AG10803 (cell line): ENCODE measurements at regions not wholly inside any gene's neighbourhood (a gene's known extent, or its start where the extent isn't known, plus 50 kb on each side); places are given as distances from the start of the nearest gene placed in this dataset.

ENCODE experiments used
- DNase-seq: peaks from one replicate; pipeline ENCODE4 v3.0.0; 2010; ENCODE audit warnings: low read depth
- H3K4me3 ChIP-seq: 2 replicates; pipeline ENCODE4 v1.5.1; 2011; ENCODE audit warnings: mild to moderate bottlenecking, low read length, control low read depth
- CTCF ChIP-seq: conservative IDR thresholded peaks from 2 replicates; pipeline ENCODE4 v1.5.1; 2011; ENCODE audit warnings: mild to moderate bottlenecking, low read length, control low read depth, inconsistent platforms

DNA sequence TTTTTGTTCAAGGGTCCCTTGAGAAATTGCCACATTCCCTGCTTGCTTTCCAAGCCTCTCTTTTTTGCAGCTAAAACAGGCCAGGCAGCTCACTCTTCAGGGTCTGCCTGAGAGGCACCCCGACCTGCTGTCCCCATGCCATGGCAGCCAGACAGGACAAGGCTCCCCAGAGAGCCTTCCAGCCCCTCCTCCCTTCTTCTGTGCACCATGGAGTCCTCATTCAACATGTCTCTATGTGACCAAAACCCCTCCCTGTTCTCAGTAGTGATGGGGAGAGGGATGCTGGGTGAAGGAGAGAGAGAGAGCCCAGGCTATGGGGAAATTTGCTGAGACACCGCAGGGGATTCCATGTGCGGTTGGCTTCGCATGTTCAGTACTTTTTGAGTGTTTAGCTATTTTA is 384.2 kb upstream of the ZNF507 start:
- no peak for TF ChIP-seq CTCF
- no peak for DNase-seq
- no peak overlapping the region for H3K4me3 ChIP-seq

GRCh38 chr19:31961667-31962066 is 383.7 kb upstream of the ZNF507 start:
- DNase-seq = no peak
- no peak for TF ChIP-seq CTCF
- H3K4me3 ChIP-seq = no peak overlapping the region

DNA sequence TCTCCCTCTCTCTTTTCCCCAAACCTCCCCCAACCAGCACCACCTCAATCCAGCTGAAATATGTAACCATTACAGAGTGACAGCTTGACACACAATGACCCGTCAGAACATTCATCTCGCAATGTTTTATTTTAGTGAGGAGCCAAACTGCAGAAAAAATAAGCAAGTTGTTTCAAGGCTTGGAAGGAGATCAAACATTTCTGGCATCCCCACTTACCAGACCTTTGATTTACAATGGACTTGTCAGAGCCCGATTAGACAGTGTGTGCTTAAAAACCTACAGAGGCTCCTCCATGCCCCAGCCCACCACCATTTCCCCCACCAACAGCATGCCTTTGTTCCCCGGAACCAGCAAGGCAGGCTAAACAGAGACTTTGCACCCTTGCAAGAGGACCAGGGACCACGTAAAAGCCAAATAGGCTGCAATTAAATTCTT is 382.8 kb upstream of the ZNF507 start:
- DNase-seq = no peak

DNA sequence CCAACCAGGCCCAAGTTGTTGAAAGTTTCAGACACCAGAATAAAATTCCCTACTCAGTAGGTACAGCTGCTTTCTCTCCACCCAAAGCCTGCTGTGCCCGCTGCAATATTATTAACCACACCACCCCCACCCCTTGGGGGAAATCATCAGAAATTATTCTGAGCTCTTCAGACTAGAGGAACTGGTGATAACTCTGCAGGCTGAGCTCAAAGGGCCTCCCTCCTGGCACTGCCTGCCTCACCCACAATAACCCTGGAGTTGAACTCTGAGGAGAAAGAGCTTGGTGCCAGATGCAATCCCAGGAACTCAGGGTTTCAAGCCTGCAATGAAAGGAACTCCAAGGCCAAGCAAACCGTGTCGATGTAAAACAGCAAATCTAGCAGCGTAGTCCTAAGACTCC is 381.7 kb upstream of the ZNF507 start:
- DNase-seq = no peak
- no peak for TF ChIP-seq CTCF
- H3K4me3 ChIP-seq = no peak overlapping the region

More for the DNA sequence above, 382.8 kb upstream of the ZNF507 start:
- no peak for TF ChIP-seq CTCF
- H3K4me3 ChIP-seq = no peak overlapping the region

GRCh38 chr19:31969016-31969415 is 376.4 kb upstream of the ZNF507 start:
- H3K4me3 ChIP-seq = no peak overlapping the region
- TF ChIP-seq CTCF = no peak
- no peak for DNase-seq

DNA sequence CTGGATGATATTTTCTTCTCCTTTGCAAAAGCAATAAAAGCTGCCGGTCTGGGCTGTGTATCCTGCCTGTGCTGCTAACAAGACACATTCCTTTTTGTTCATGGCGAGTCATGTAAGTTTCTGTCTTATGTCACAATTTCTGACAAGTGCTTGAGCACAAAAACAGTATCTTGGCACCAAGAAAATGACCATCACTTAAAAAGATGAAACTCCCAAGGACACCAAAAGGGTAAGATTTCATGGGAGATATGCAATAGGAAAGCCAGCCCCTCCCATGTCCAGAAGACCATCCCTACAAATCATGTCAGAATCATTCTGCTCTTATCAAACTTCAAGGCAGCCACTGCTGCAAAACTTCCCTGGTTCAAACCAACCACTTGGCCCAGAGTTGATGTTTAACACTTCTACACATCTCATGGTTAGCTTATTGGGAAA is 375.4 kb upstream of the ZNF507 start:
- DNase-seq = no peak
- no peak overlapping the region for H3K4me3 ChIP-seq
- no peak for TF ChIP-seq CTCF

- H3K4me3 ChIP-seq = no peak overlapping the region
- no peak for TF ChIP-seq CTCF
- no peak for DNase-seq
Measured at GRCh38 chr19:31974290-31974689, 371.1 kb upstream of the ZNF507 start.
